ENCODE measurements at regions not wholly inside any gene's neighbourhood (a gene's known extent, or its start where the extent isn't known, plus 50 kb on each side); places are given as distances from the start of the nearest gene placed in this dataset.

DNA sequence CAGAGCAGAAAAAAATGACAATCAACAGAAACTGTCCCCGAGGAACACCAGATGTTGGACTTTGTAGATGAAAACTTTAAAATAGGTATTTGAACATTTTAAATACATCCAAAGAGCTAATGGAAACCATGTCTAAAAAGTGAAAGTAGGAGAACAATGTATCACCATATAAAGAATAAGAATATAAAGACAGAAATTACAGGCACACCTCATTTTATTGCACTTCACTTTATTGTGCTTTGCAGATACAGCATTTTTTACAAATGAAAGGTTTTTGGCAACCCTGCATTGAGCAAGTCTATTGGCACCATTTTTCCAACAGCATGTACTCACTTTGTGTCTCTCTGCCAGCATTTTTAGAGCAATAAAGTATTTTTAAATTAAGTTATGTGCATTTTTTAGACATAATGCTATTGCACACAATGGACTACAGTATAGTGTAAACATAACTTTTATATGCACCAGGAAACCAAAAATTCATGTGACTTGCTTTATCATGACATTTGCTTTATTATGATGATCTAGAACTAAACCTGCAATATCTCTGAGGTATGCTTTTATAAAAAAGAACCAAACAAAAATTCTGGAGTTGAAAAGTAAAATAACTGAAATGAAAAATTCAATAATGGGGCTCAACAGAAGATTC is 212.4 kb upstream of the CASK start:
- Histone ChIP-seq H3K4me1 (ENCODE audit: insufficient read depth) (no peaks in the 10 kb centered on the region), H2AFZ (no peak overlapping the region), H3K9ac (no peak overlapping the region), H3K27me3 (replicated peaks; ENCODE audit: insufficient read depth) (no peaks in the 10 kb centered on the region), H3K36me3 (ENCODE audit: low read depth) (no peaks in the 10 kb centered on the region), H3K9me2 (ENCODE audit: insufficient read depth) (no peaks in the 10 kb centered on the region), H3K9me3 (ENCODE audit: low read depth) (no peaks in the 10 kb centered on the region), H3K4me2 (ENCODE audit: unreplicated experiment) (no peak overlapping the region), H3K4me3 (no peak overlapping the region), H3F3A (ENCODE audit: insufficient read depth) (no peaks in the 10 kb centered on the region), H3K27ac (no peak overlapping the region), H3K79me2 (ENCODE audit: insufficient read depth) (no peaks in the 10 kb centered on the region), H4K20me1 (ENCODE audit: insufficient read depth) (no peaks in the 10 kb centered on the region)
- no peak for DNase-seq
- in situ Hi-C loops (cut with MboI), result no loop called here
- no peak for TF ChIP-seq EZH2 (IDR thresholded peaks at IDR 0.05; ENCODE audit: insufficient read depth, poor library complexity, severe bottlenecking)
- no peak for TF ChIP-seq EZH2phosphoT487 (IDR thresholded peaks at IDR 0.05; ENCODE audit: insufficient read depth, low read depth)
- 0 to 7% methylated on average over 1 of the region's 1 CpG for WGBS, 2 experiments (ENCODE audit: low coverage in 1 of 2, low lambda C conversion rate in 2 of 2, missing lambda C conversion rate in 2 of 2)

DNA sequence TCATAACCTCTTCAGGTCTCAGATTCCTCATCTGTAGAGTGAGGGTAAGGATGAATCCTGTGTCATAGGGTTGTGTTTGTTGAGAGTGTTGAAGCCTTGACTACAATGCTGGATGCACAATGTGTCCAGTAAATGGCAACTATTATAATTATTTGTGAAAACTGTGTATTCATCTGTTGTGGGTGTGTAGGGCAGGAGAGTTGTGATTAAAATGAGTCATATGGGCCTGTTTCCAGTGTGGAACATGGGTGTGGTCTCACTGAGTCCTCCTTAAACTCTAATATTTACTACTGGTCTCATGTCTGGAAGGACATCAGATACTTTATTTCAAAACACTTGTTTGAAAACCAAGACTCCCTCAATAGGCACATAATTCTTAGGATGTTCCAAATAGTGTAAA is 208.5 kb upstream of the CASK start:
- no peak overlapping the region for H3K9ac ChIP-seq
- H3K4me3 ChIP-seq, result no peak overlapping the region
- H2AFZ ChIP-seq, result no peak overlapping the region
- TF ChIP-seq EZH2 (IDR thresholded peaks at IDR 0.05; ENCODE audit: insufficient read depth, poor library complexity, severe bottlenecking), result no peak
- TF ChIP-seq EZH2phosphoT487 (IDR thresholded peaks at IDR 0.05; ENCODE audit: insufficient read depth, low read depth), result no peak
- H3K27ac ChIP-seq, result no peak overlapping the region
- H3K9me2 ChIP-seq (ENCODE audit: insufficient read depth), result no peaks in the 10 kb centered on the region
- no peaks in the 10 kb centered on the region for H3K36me3 ChIP-seq (ENCODE audit: low read depth)
- H3K9me3 ChIP-seq (ENCODE audit: low read depth), result no peaks in the 10 kb centered on the region
- H3K79me2 ChIP-seq (ENCODE audit: insufficient read depth), result no peaks in the 10 kb centered on the region
- no peaks in the 10 kb centered on the region for H3F3A ChIP-seq (ENCODE audit: insufficient read depth)
- H3K27me3 ChIP-seq (replicated peaks; ENCODE audit: insufficient read depth), result no peaks in the 10 kb centered on the region
- DNase-seq, result peak; percentile 6
- H4K20me1 ChIP-seq (ENCODE audit: insufficient read depth), result no peaks in the 10 kb centered on the region
- H3K4me2 ChIP-seq (ENCODE audit: unreplicated experiment), result no peak overlapping the region
- in situ Hi-C loops (cut with MboI), result no loop called here
- H3K4me1 ChIP-seq (ENCODE audit: insufficient read depth), result no peaks in the 10 kb centered on the region

DNA sequence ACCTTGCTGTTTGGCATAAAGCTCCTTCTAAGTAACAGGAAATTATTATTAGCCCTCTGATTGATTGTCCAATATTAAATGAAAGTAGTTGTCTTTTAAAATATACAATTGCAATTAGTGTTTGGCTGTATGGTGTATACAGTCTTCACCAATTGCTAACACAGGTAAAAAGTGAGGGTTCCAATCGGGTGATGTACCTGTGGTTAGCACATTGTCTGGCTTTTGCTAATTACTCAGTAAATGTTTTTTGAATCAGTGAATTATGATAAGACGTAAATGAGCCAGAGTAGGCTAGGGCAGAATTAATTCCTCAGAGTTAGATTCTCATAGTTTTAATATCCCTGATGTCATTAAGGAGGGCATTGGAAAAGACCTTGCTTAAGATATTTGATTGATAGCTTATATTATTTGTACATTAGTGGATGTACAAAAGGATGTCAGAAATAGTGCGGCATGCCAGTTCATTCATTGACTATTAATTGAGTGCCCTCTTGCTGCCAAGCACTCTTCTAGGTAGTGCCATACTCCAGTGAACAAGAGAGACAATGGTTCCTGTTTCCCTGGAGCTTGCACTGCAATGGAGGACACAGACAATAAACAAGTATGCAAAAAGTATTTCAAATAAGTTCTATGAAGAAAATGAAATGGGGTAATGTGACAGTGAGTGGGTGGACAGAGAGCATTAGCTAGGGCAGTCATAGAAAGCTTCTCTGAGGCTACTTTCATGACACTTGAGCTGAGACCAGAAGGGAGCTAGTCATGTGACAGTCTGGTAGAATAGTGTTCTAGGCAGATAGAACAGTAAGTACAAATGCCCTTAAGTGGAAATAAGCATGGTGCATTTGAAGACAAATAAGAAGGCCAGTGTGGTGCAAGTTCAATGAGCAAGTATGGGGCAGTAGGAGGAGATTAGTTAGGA is 205.9 kb upstream of the CASK start:
- Histone ChIP-seq H3K9me3 (ENCODE audit: low read depth) (no peaks in the 10 kb centered on the region), H3F3A (ENCODE audit: insufficient read depth) (no peaks in the 10 kb centered on the region), H3K9ac (no peak overlapping the region), H3K79me2 (ENCODE audit: insufficient read depth) (no peaks in the 10 kb centered on the region), H3K27me3 (replicated peaks; ENCODE audit: insufficient read depth) (no peaks in the 10 kb centered on the region), H4K20me1 (ENCODE audit: insufficient read depth) (no peaks in the 10 kb centered on the region), H2AFZ (no peak overlapping the region), H3K4me2 (ENCODE audit: unreplicated experiment) (no peak overlapping the region), H3K36me3 (ENCODE audit: low read depth) (no peaks in the 10 kb centered on the region), H3K27ac (no peak overlapping the region), H3K4me1 (ENCODE audit: insufficient read depth) (no peaks in the 10 kb centered on the region), H3K9me2 (ENCODE audit: insufficient read depth) (no peaks in the 10 kb centered on the region), H3K4me3 (no peak overlapping the region)
- no peak for DNase-seq
- 33 to 38% methylated on average over 3 of the region's 3 CpGs for WGBS, 2 experiments (ENCODE audit: low coverage in 1 of 2, low lambda C conversion rate in 2 of 2, missing lambda C conversion rate in 2 of 2)
- in situ Hi-C loops (cut with MboI), result no loop called here
- TF ChIP-seq EZH2phosphoT487 (IDR thresholded peaks at IDR 0.05; ENCODE audit: insufficient read depth, low read depth), result no peak
- no peak for TF ChIP-seq EZH2 (IDR thresholded peaks at IDR 0.05; ENCODE audit: insufficient read depth, poor library complexity, severe bottlenecking)

DNA sequence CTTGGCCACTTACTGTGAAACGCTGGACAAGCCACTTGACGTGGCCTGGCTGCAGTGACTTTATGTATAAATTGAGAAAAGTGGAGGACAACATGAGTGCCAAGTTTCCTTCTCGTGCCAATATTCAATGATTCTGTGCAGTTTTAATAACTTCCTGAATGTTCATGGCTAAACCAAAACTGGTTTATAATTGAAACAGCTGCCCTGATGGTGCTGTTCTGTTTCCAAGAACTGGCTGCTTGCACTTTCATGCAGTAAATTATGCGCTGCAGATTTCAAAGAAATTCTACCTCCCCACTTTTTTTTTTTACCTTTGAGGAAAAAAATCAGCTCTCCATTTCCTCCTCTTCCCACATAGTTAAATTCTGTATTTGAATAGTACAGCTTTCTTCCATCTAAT is 205.2 kb upstream of the CASK start:
- in situ Hi-C loops (cut with MboI), result no loop called here
- Histone ChIP-seq H3K4me2 (ENCODE audit: unreplicated experiment) (no peak overlapping the region), H3K4me1 (ENCODE audit: insufficient read depth) (no peaks in the 10 kb centered on the region), H3K9ac (no peak overlapping the region), H3F3A (ENCODE audit: insufficient read depth) (no peaks in the 10 kb centered on the region), H2AFZ (no peak overlapping the region), H3K27me3 (replicated peaks; ENCODE audit: insufficient read depth) (no peaks in the 10 kb centered on the region), H3K9me2 (ENCODE audit: insufficient read depth) (no peaks in the 10 kb centered on the region), H4K20me1 (ENCODE audit: insufficient read depth) (no peaks in the 10 kb centered on the region), H3K27ac (no peak overlapping the region), H3K4me3 (no peak overlapping the region), H3K79me2 (ENCODE audit: insufficient read depth) (no peaks in the 10 kb centered on the region), H3K36me3 (ENCODE audit: low read depth) (no peaks in the 10 kb centered on the region), H3K9me3 (ENCODE audit: low read depth) (no peaks in the 10 kb centered on the region)
- 5 to 6% methylated on average over 4 of the region's 4 CpGs for WGBS, 2 experiments (ENCODE audit: low coverage in 1 of 2, low lambda C conversion rate in 2 of 2, missing lambda C conversion rate in 2 of 2)
- TF ChIP-seq EZH2 (IDR thresholded peaks at IDR 0.05; ENCODE audit: insufficient read depth, poor library complexity, severe bottlenecking) (no peak), EZH2phosphoT487 (IDR thresholded peaks at IDR 0.05; ENCODE audit: insufficient read depth, low read depth) (no peak)
- DNase-seq, result no peak

Measured in GM23248 (cell line).